Keratinocyte (primary cell): ENCODE measurements at regions not wholly inside any gene's neighbourhood (a gene's known extent, or its start where the extent isn't known, plus 50 kb on each side); places are given as distances from the start of the nearest gene placed in this dataset.

Experiments
- DNase-seq: peaks from one replicate; pipeline ENCODE4 v3.0.0-alpha.2; 2011; ENCODE audit warnings: low read depth, missing footprints, low spot score
- FAIRE-seq: peaks from 2 replicates; lab custom pipeline; 2011; peaks lifted over from hg19 to GRCh38; lab: Jason Lieb, UNC
- H2AFZ ChIP-seq: 2 replicates; pipeline ENCODE4 v1.6.0; 2012; ENCODE audit warnings: low read length, control low read depth, inconsistent platforms; ENCODE audit not compliant: control insufficient read depth
- H3K27ac ChIP-seq: 2 replicates; pipeline ENCODE4 v1.5.1; 2011; ENCODE audit warnings: low read length; ENCODE audit not compliant: control insufficient read depth, insufficient read depth
- H3K27me3 ChIP-seq: 3 replicates; pipeline ENCODE4 v1.6.0; 2011; ENCODE audit warnings: low read length; ENCODE audit not compliant: control insufficient read depth, insufficient read depth; ENCODE audit errors: extremely low read depth
- H3K36me3 ChIP-seq, 2 experiments: 2 replicates in 1 of 2; 3 replicates in 1 of 2; pipeline ENCODE4 v1.5.1; 2011; ENCODE audit warnings: low read length in 2 of 2, mild to moderate bottlenecking in 1 of 2; ENCODE audit not compliant: control insufficient read depth in 2 of 2, insufficient read depth in 2 of 2; ENCODE audit errors: extremely low read depth in 1 of 2
- H3K4me1 ChIP-seq: 3 replicates; pipeline ENCODE4 v1.5.1; 2011; ENCODE audit warnings: low read length; ENCODE audit not compliant: control insufficient read depth, insufficient read depth; ENCODE audit errors: extremely low read depth
- H3K4me2 ChIP-seq: 3 replicates; pipeline ENCODE4 v1.6.0; 2011; ENCODE audit warnings: low read depth, low read length; ENCODE audit not compliant: control insufficient read depth, insufficient read depth; ENCODE audit errors: extremely low read depth
- H3K4me3 ChIP-seq, 3 experiments: fragments of 200-600 bp in 1 of 3; sonication (generic) in 1 of 3; 2 replicates in 2 of 3; 3 replicates in 1 of 3; pipeline ENCODE4 v1.5.1; 2011 to 2016; ENCODE audit warnings: low read length in 3 of 3, mild to moderate bottlenecking in 3 of 3, control low read depth in 2 of 3, inconsistent platforms in 1 of 3, low read depth in 1 of 3, mixed read lengths in 1 of 3, mixed run types in 1 of 3, moderate library complexity in 1 of 3; ENCODE audit not compliant: control insufficient read depth in 2 of 3, insufficient read depth in 2 of 3; ENCODE audit errors: extremely low read depth in 1 of 3
- H3K79me2 ChIP-seq: 2 replicates; pipeline ENCODE4 v1.6.0; 2012; ENCODE audit warnings: low read length; ENCODE audit not compliant: control insufficient read depth, insufficient read depth
- H3K9ac ChIP-seq: 3 replicates; pipeline ENCODE4 v1.6.0; 2011; ENCODE audit warnings: low read length; ENCODE audit not compliant: control insufficient read depth, insufficient read depth; ENCODE audit errors: extremely low read depth
- H3K9me1 ChIP-seq: 3 replicates; pipeline ENCODE4 v1.6.0; 2011; ENCODE audit warnings: low read length; ENCODE audit not compliant: control insufficient read depth, insufficient read depth; ENCODE audit errors: extremely low read depth
- H3K9me3 ChIP-seq: 2 replicates; pipeline ENCODE4 v1.5.1; 2012; ENCODE audit warnings: low read depth, low read length; ENCODE audit not compliant: control insufficient read depth
- H4K20me1 ChIP-seq: 3 replicates; pipeline ENCODE4 v1.6.0; 2011; ENCODE audit warnings: low read length; ENCODE audit not compliant: control insufficient read depth, insufficient read depth; ENCODE audit errors: extremely low read depth
- CTCF ChIP-seq, 3 experiments: IDR thresholded peaks in 1 of 3; conservative IDR thresholded peaks in 1 of 3; optimal IDR thresholded peaks in 1 of 3; 2 replicates in 2 of 3; 3 replicates in 1 of 3; pipeline versions ENCODE3 to v1.5.1; 2011; ENCODE audit warnings: low read length in 3 of 3, mild to moderate bottlenecking in 3 of 3, moderate library complexity in 2 of 3, control low read depth in 1 of 3, inconsistent platforms in 1 of 3; ENCODE audit not compliant: insufficient read depth in 2 of 3; ENCODE audit errors: extremely low read depth in 1 of 3
- EZH2 ChIP-seq: IDR thresholded peaks from one replicate; pipeline ENCODE4 v1.6.1; 2012; ENCODE audit warnings: inconsistent platforms, mild to moderate bottlenecking, low read length, moderate library complexity
- dilution Hi-C: fragments of 300-500 bp; cut with MboI; formaldehyde crosslinking; loops from one replicate; pipeline ENCODE4 v1.7.0; 2020; ENCODE audit warnings: low sequenced_read_pairs; ENCODE audit not compliant: extremely low pct_ligation_motif_present

GRCh38 chr1:4449972-4450371 is 204.4 kb upstream of the AJAP1 start:
- no peaks in the 10 kb centered on the region for H3K27me3 ChIP-seq
- DNase-seq (no peak), FAIRE-seq (no peak)
- H4K20me1 ChIP-seq, result no peaks in the 10 kb centered on the region
- no peak overlapping the region for H3K27ac ChIP-seq
- dilution Hi-C loops, result no loop called here
- H3K79me2 ChIP-seq, result no peaks in the 10 kb centered on the region
- H3K9me1 ChIP-seq, result no peaks in the 10 kb centered on the region
- H3K4me2 ChIP-seq, result no peak overlapping the region
- H3K4me3 ChIP-seq, result no peak overlapping the region
- no peaks in the 10 kb centered on the region for H3K36me3 ChIP-seq
- H3K4me1 ChIP-seq, result no peaks in the 10 kb centered on the region
- H3K9me3 ChIP-seq, result peaks cover 4% of the 10 kb centered on the region
- H2AFZ ChIP-seq, result no peak overlapping the region
- no peak for TF ChIP-seq CTCF (optimal IDR thresholded peaks at IDR 0.05 in 1 of 3, IDR thresholded peaks at IDR 0.05 in 1 of 3, conservative IDR thresholded peaks at IDR 0.05 in 1 of 3; ENCODE audit: extremely low read depth in 1 of 3, insufficient read depth in 2 of 3, low read length in 3 of 3)
- no peak overlapping the region for H3K9ac ChIP-seq

- FAIRE-seq, result no peak
- Histone ChIP-seq H2AFZ (no peak overlapping the region), H3K27ac (no peak overlapping the region), H4K20me1 (no peaks in the 10 kb centered on the region), H3K79me2 (no peaks in the 10 kb centered on the region), H3K27me3 (no peaks in the 10 kb centered on the region), H3K9me3 (peaks cover 4% of the 10 kb centered on the region), H3K9me1 (no peaks in the 10 kb centered on the region), H3K36me3 (no peaks in the 10 kb centered on the region), H3K4me2 (no peak overlapping the region), H3K9ac (no peak overlapping the region), H3K4me1 (no peaks in the 10 kb centered on the region), H3K4me3 (no peak overlapping the region)
- dilution Hi-C loops, result no loop called here
- no peak for TF ChIP-seq EZH2
- no peak for TF ChIP-seq CTCF (optimal IDR thresholded peaks at IDR 0.05 in 1 of 3, IDR thresholded peaks at IDR 0.05 in 1 of 3, conservative IDR thresholded peaks at IDR 0.05 in 1 of 3; ENCODE audit: extremely low read depth in 1 of 3, insufficient read depth in 2 of 3, low read length in 3 of 3)
- DNase-seq, result no peak
Observed at GRCh38 chr1:4452701-4453100, 201.7 kb upstream of the AJAP1 start.
